K562 (cell line): ENCODE measurements at regions not wholly inside any gene's neighbourhood (a gene's known extent, or its start where the extent isn't known, plus 50 kb on each side); places are given as distances from the start of the nearest gene placed in this dataset.

Source experiments
- ATAC-seq: fragments of 200-7000 bp; cut with Tn5 transposase; 3 replicates; pipeline ENCODE4 v1.9.1; 2020; ENCODE audit warnings: moderate library complexity
- BruUV-seq: library from RNA; stranded (reverse); fragments of 400-500 nt; replicated peaks from 2 replicates; lab custom pipeline; 2021; lab: Mats Ljungman, UMichigan
- CTCF ChIA-PET: fragments of 300-600 bp; formaldehyde crosslinking; extraction: SDS; loops from one replicate; lab custom pipeline; 2021; ENCODE audit warnings: low intra/inter-chr PET ratio; lab: Yijun Ruan, JAX
- POLR2A ChIA-PET: fragments of 300-600, 350-650 bp; sonication (Branson Sonifier 250); formaldehyde crosslinking; extraction: SDS; loops from one replicate; lab custom pipeline; 2021; ENCODE audit warnings: antibody characterized with exemption, inconsistent platforms; lab: Yijun Ruan, JAX
- DNase-seq, 4 experiments: peaks; one replicate each; pipeline versions ENCODE4 v3.0.0 to v3.0.0-alpha.2; 2011 to 2018; ENCODE audit warnings: low spot score in 3 of 4, mixed read lengths in 3 of 4; ENCODE audit errors: extremely low read depth in 1 of 4
- FAIRE-seq: peaks from 2 replicates; lab custom pipeline; 2011; peaks lifted over from hg19 to GRCh38; lab: Jason Lieb, UNC
- H2AFZ ChIP-seq: 2 replicates; pipeline ENCODE4 v1.6.0; 2011; ENCODE audit warnings: low read depth, low read length, control low read depth, inconsistent platforms
- H3K27ac ChIP-seq: fragments of 200-600 bp; 3 replicates; pipeline ENCODE4 v1.8.0; 2011; ENCODE audit warnings: low read depth, mild to moderate bottlenecking, control low read depth, inconsistent platforms, low read length, moderate library complexity, mixed read lengths; ENCODE audit errors: extremely low read depth
- H3K27me3 ChIP-seq, 2 experiments: fragments of 300-600 bp in 1 of 2; 2 replicates in 1 of 2; 3 replicates in 1 of 2; pipeline versions ENCODE4 v1.6.0 to v1.8.0; 2011; ENCODE audit warnings: inconsistent platforms in 2 of 2, low read length in 2 of 2, mild to moderate bottlenecking in 1 of 2, mixed read lengths in 1 of 2, moderate library complexity in 1 of 2; ENCODE audit not compliant: control insufficient read depth in 2 of 2, insufficient read depth in 2 of 2
- H3K36me3 ChIP-seq: fragments of 300-600 bp; 3 replicates; pipeline ENCODE4 v1.8.0; 2011; ENCODE audit warnings: mild to moderate bottlenecking, low read length, inconsistent platforms; ENCODE audit not compliant: control insufficient read depth, insufficient read depth
- H3K4me1 ChIP-seq, 2 experiments: fragments of 200-600 bp in 1 of 2; replicated peaks in 1 of 2; 2 replicates in 1 of 2; 3 replicates in 1 of 2; pipeline versions ENCODE4 v1.5.1 to v1.8.0; 2011; ENCODE audit warnings: inconsistent platforms in 2 of 2, low read length in 2 of 2, mild to moderate bottlenecking in 1 of 2, mixed read lengths in 1 of 2, moderate library complexity in 1 of 2; ENCODE audit not compliant: control insufficient read depth in 2 of 2, insufficient read depth in 2 of 2
- H3K4me2 ChIP-seq: 2 replicates; pipeline ENCODE4 v1.6.1; 2011; ENCODE audit warnings: low read length, control low read depth, inconsistent platforms, mixed read lengths; ENCODE audit not compliant: insufficient read depth
- H3K4me3 ChIP-seq: fragments of 200-600 bp; sonication (generic), shearing (Covaris generic); 2 replicates; pipeline ENCODE4 v1.5.1; 2016; ENCODE audit warnings: control low read depth, inconsistent platforms
- H3K79me2 ChIP-seq: fragments of 200-600 bp; 3 replicates; pipeline ENCODE4 v1.8.0; 2011; ENCODE audit warnings: low read length, inconsistent platforms; ENCODE audit not compliant: control insufficient read depth, insufficient read depth
- H3K9ac ChIP-seq, 2 experiments: 2 replicates each; pipeline versions ENCODE4 v1.6.0 to v1.6.1; 2011; ENCODE audit warnings: low read depth in 2 of 2, low read length in 2 of 2, control low read depth in 1 of 2, inconsistent platforms in 1 of 2, mild to moderate bottlenecking in 1 of 2, mixed read lengths in 1 of 2; ENCODE audit not compliant: insufficient read depth in 1 of 2
- H3K9me1 ChIP-seq: one replicate; pipeline ENCODE4 v1.6.0; 2011; ENCODE audit warnings: inconsistent platforms, mild to moderate bottlenecking, low read length, moderate library complexity; ENCODE audit not compliant: control insufficient read depth, insufficient read depth
- H3K9me3 ChIP-seq: replicated peaks from 2 replicates; pipeline ENCODE4 v1.5.1; 2011; ENCODE audit warnings: low read depth, low read length, inconsistent platforms; ENCODE audit not compliant: control insufficient read depth, insufficient read depth
- H4K20me1 ChIP-seq: replicated peaks from 2 replicates; pipeline ENCODE4 v1.6.1; 2011; ENCODE audit warnings: low read length, inconsistent platforms, mixed read lengths; ENCODE audit not compliant: control insufficient read depth, insufficient read depth
- HDGF ChIP-seq: fragments of 450-650 bp; IDR thresholded peaks from 2 replicates; pipeline ENCODE4 v1.6.1; 2016
- MEIS2 ChIP-seq: fragments of 450-650 bp; IDR thresholded peaks from 2 replicates; pipeline ENCODE4 v1.6.1; 2014; ENCODE audit warnings: mild to moderate bottlenecking; ENCODE audit not compliant: partially characterized antibody
- NFIC ChIP-seq: fragments of 450-650 bp; IDR thresholded peaks from 2 replicates; pipeline ENCODE4 v1.6.1; 2017; ENCODE audit warnings: mild to moderate bottlenecking, inconsistent platforms
- NKRF ChIP-seq: fragments of 450-650 bp; IDR thresholded peaks from 2 replicates; pipeline ENCODE4 v1.6.1; 2016; ENCODE audit warnings: borderline replicate concordance
- RAD51 ChIP-seq: fragments of 450-650 bp; IDR thresholded peaks from 2 replicates; pipeline ENCODE4 v1.7.1; 2016; ENCODE audit warnings: low read depth, mild to moderate bottlenecking, borderline replicate concordance
- ZBTB11 ChIP-seq, 3 experiments: fragments of 200-800 bp in 1 of 3; fragments of 250-450 bp in 1 of 3; fragments of 450-650 bp in 1 of 3; sonication (Bioruptor Pico) in 1 of 3; sonication (Bioruptor generic) in 1 of 3; formaldehyde crosslinking in 1 of 3; IDR thresholded peaks; 2 replicates each; pipeline versions ENCODE4 v1.6.1 to v1.8.0; 2016 to 2022; ENCODE audit warnings: mild to moderate bottlenecking in 2 of 3, missing genetic modification characterization in 2 of 3, missing compliant biosample characterization in 1 of 3, moderate library complexity in 1 of 3
- ZBTB43 ChIP-seq: sonication (generic); formaldehyde crosslinking; IDR thresholded peaks from 2 replicates; pipeline ENCODE4 v1.8.0; 2023; ENCODE audit warnings: mild to moderate bottlenecking, missing genetic modification reagents
- ZNF311 ChIP-seq: fragments of 250-450 bp; sonication (Bioruptor Pico); IDR thresholded peaks from 2 replicates; pipeline ENCODE4 v1.4.0; 2020; ENCODE audit warnings: mild to moderate bottlenecking, moderate library complexity
- ZNF384 ChIP-seq: IDR thresholded peaks from 2 replicates; pipeline ENCODE4 v1.6.1; 2012; ENCODE audit warnings: low read depth, low read length, improper control_type of control experiment
- WGBS: fragments of 100-300 bp; shearing (Covaris generic); methylation state at CpG from one replicate; pipeline ENCODE4 v1.1.6; 2016; ENCODE audit warnings: low coverage, mixed read lengths; ENCODE audit not compliant: insufficient coverage; ENCODE audit errors: missing lambda C conversion rate; 5-methylcytosine and 5-hydroxymethylcytosine counted together
- in situ Hi-C: fragments of 300-500 bp; cut with MboI; formaldehyde crosslinking; loops from 4 replicates; pipeline ENCODE4 v1.15.0; 2018; ENCODE audit warnings: inconsistent platforms, mixed read lengths
- intact Hi-C: fragments of 100-400 bp; cut with micrococcal nuclease; formaldehyde crosslinking; loops from 2 replicates; pipeline ENCODE4 v1.14.2; 2022

GRCh38 chr15:62449638-62450037 lies 284.6 kb upstream of the C2CD4B start:
- intact Hi-C loops: no loop called here
- Histone ChIP-seq H3K9me3 (no peaks in the 10 kb centered on the region), H3K4me3 (no peak overlapping the region), H3K27ac (no peak overlapping the region), H2AFZ (no peak overlapping the region), H3K79me2 (no peaks in the 10 kb centered on the region), H3K4me1 (no peaks in the 10 kb centered on the region; a peak in 1 of 5 replicates), H3K9ac (no peak overlapping the region), H4K20me1 (0 out of 2 replicates have a peak, but pooled peaks cover 4% of the 10 kb centered on the region), H3K4me2 (no peak overlapping the region), H3K36me3 (no peaks in the 10 kb centered on the region), H3K9me1 (no peaks in the 10 kb centered on the region), H3K27me3 (peaks cover 22 to 49% of the 10 kb centered on the region in 2 experiments; a peak in 3 of 5 replicates)
- TF ChIP-seq ZNF311 (CRISPR knock-in tag) (no peak), NFIC (peak; percentile 77)
- ATAC-seq: no peak
- DNase-seq: no peak
- FAIRE-seq: no peak
- ChIA-PET CTCF (no interaction called here), POLR2A (interaction anchor here (0.8 kb wide), 1 partner anchor 13 kb away, joined by 3 read pairs; no protein-coding TSS in a partner anchor)
- WGBS: 0% methylated on average over 1 of the region's 1 CpG
- in situ Hi-C loops: no loop called here
- BruUV-seq: no TSS peak

GRCh38 chr15:62450061-62450460 lies 285.0 kb upstream of the C2CD4B start:
- ChIA-PET CTCF (no interaction called here), POLR2A (interaction anchor here (0.8 kb wide), 1 partner anchor 14 kb away, joined by 3 read pairs; no protein-coding TSS in a partner anchor)
- Histone ChIP-seq H3K79me2 (no peaks in the 10 kb centered on the region), H3K4me1 (no peaks in the 10 kb centered on the region; a peak in 1 of 5 replicates), H3K27ac (no peak overlapping the region), H3K9me3 (no peaks in the 10 kb centered on the region), H4K20me1 (0 out of 2 replicates have a peak, but pooled peaks cover 4% of the 10 kb centered on the region), H3K4me3 (no peak overlapping the region), H3K9me1 (no peaks in the 10 kb centered on the region), H3K36me3 (no peaks in the 10 kb centered on the region), H3K27me3 (peaks cover 22 to 48% of the 10 kb centered on the region in 2 experiments; a peak in 3 of 5 replicates), H3K4me2 (no peak overlapping the region), H3K9ac (no peak overlapping the region), H2AFZ (no peak overlapping the region)
- ATAC-seq (no peak), DNase-seq (no peak), FAIRE-seq (no peak)
- intact Hi-C loops (no loop called here), in situ Hi-C loops (no loop called here)
- BruUV-seq: no TSS peak
- WGBS: 0% methylated on average over 10 of the region's 10 CpGs
- TF ChIP-seq MEIS2 (no peak), RAD51 (no peak), HDGF (no peak), NKRF (no peak), ZNF384 (no peak), ZBTB11 (CRISPR knock-in tag; IDR thresholded peaks at IDR 0.05) (no peak), ZBTB43 (no peak)
